Upper lobe of right lung (tissue), 1 donor: ENCODE measurements at regions not wholly inside any gene's neighbourhood (a gene's known extent, or its start where the extent isn't known, plus 50 kb on each side); places are given as distances from the start of the nearest gene placed in this dataset.

ENCODE experiments used
- ATAC-seq: fragments of 200-7000 bp; cut with Tn5 transposase; one replicate; pipeline ENCODE4 v1.9.1; 2020; ENCODE audit warnings: mild to moderate bottlenecking, moderate library complexity
- DNase-seq: peaks from one replicate; pipeline ENCODE4 v3.0.0-alpha.2; 2020
- H3K27ac ChIP-seq: fragments of 200-600 bp; one replicate; pipeline ENCODE4 v1.8.0; 2022
- H3K27me3 ChIP-seq: fragments of 200-600 bp; one replicate; pipeline ENCODE4 v1.8.0; 2022; ENCODE audit warnings: mild to moderate bottlenecking
- H3K36me3 ChIP-seq: fragments of 200-600 bp; one replicate; pipeline ENCODE4 v1.8.0; 2022
- H3K4me1 ChIP-seq: fragments of 200-600 bp; one replicate; pipeline ENCODE4 v1.8.0; 2022
- H3K4me3 ChIP-seq: fragments of 200-600 bp; one replicate; pipeline ENCODE4 v1.8.0; 2022; ENCODE audit warnings: mild to moderate bottlenecking
- H3K9me3 ChIP-seq: fragments of 200-600 bp; one replicate; pipeline ENCODE4 v1.8.0; 2022
- CTCF ChIP-seq: fragments of 200-600 bp; IDR thresholded peaks from one replicate; pipeline ENCODE4 v1.8.0; 2022; ENCODE audit warnings: antibody characterized with exemption
- intact Hi-C: fragments of 100-400 bp; cut with DNase I; formaldehyde crosslinking; loops from one replicate; pipeline ENCODE4 v1.11.0; 2022
- donor health status: DM: no; HTN: yes; CAD: no; lungs with severe emphysema.

GRCh38 chr3:86856711-86857110 is 134.2 kb downstream of the VGLL3 start:
- ATAC-seq: no peak
- intact Hi-C loops: no loop called here
- Histone ChIP-seq H3K4me3 (no peak overlapping the region), H3K27me3 (no peaks in the 10 kb centered on the region), H3K9me3 (no peaks in the 10 kb centered on the region), H3K4me1 (no peaks in the 10 kb centered on the region), H3K36me3 (no peaks in the 10 kb centered on the region), H3K27ac (no peak overlapping the region)
- no peak for DNase-seq
- no peak for TF ChIP-seq CTCF

GRCh38 chr3:86849991-86850390 is 141.0 kb downstream of the VGLL3 start:
- Histone ChIP-seq H3K27me3 (no peaks in the 10 kb centered on the region), H3K4me1 (no peaks in the 10 kb centered on the region), H3K4me3 (no peak overlapping the region), H3K36me3 (no peaks in the 10 kb centered on the region), H3K27ac (no peak overlapping the region), H3K9me3 (no peaks in the 10 kb centered on the region)
- no peak for TF ChIP-seq CTCF
- ATAC-seq: no peak
- intact Hi-C loops: no loop called here
- DNase-seq: no peak

- ATAC-seq: no peak
- H3K4me1 ChIP-seq: no peaks in the 10 kb centered on the region
- intact Hi-C loops: no loop called here
- DNase-seq: no peak
- no peak for TF ChIP-seq CTCF
- no peaks in the 10 kb centered on the region for H3K9me3 ChIP-seq
- no peak overlapping the region for H3K27ac ChIP-seq
- H3K27me3 ChIP-seq: no peaks in the 10 kb centered on the region
- H3K36me3 ChIP-seq: no peaks in the 10 kb centered on the region
- no peak overlapping the region for H3K4me3 ChIP-seq
These were observed 145.2 kb downstream of the VGLL3 start for GRCh38 chr3:86845726-86846125.

GRCh38 chr3:86838927-86839326 is 152.0 kb downstream of the VGLL3 start:
- H3K4me1 ChIP-seq: no peaks in the 10 kb centered on the region
- no peaks in the 10 kb centered on the region for H3K27me3 ChIP-seq
- TF ChIP-seq CTCF: no peak
- H3K27ac ChIP-seq: no peak overlapping the region
- intact Hi-C loops: no loop called here
- DNase-seq: no peak
- H3K4me3 ChIP-seq: no peak overlapping the region
- H3K9me3 ChIP-seq: no peaks in the 10 kb centered on the region
- H3K36me3 ChIP-seq: no peaks in the 10 kb centered on the region
- no peak for ATAC-seq

GRCh38 chr3:86837871-86838270 is 153.1 kb downstream of the VGLL3 start:
- intact Hi-C loops: no loop called here

More at GRCh38 chr3:86837871-86838270, 153.1 kb downstream of the VGLL3 start:
- DNase-seq (no peak), ATAC-seq (no peak)
- Histone ChIP-seq H3K27ac (no peak overlapping the region), H3K27me3 (no peaks in the 10 kb centered on the region), H3K36me3 (no peaks in the 10 kb centered on the region), H3K4me3 (no peak overlapping the region), H3K4me1 (no peaks in the 10 kb centered on the region), H3K9me3 (no peaks in the 10 kb centered on the region)
- TF ChIP-seq CTCF: no peak
